Spinal cord (tissue), 9 donors: ENCODE measurements at regions not wholly inside any gene's neighbourhood (a gene's known extent, or its start where the extent isn't known, plus 50 kb on each side); places are given as distances from the start of the nearest gene placed in this dataset.

ENCODE experiments used
- DNase-seq, 6 donors: peaks; one replicate each; pipeline versions ENCODE4 v3.0.0 to v3.0.0-alpha.2; 2013 to 2015; ENCODE audit warnings: low spot score in 6 of 6, low read depth in 4 of 6
- H3K27ac ChIP-seq: one replicate; pipeline ENCODE4 v1.5.1; 2013; ENCODE audit warnings: low read depth, low read length, control low read depth
- H3K27me3 ChIP-seq: one replicate; pipeline ENCODE4 v1.6.1; 2013; ENCODE audit warnings: low read length; ENCODE audit not compliant: control insufficient read depth, insufficient read depth
- H3K36me3 ChIP-seq: one replicate; pipeline ENCODE4 v1.6.1; 2013; ENCODE audit warnings: low read length; ENCODE audit not compliant: control insufficient read depth, insufficient read depth
- H3K4me1 ChIP-seq: one replicate; pipeline ENCODE4 v1.6.1; 2013; ENCODE audit warnings: low read length; ENCODE audit not compliant: control insufficient read depth, insufficient read depth
- H3K4me3 ChIP-seq: one replicate; pipeline ENCODE4 v1.5.1; 2013; ENCODE audit warnings: low read depth, low read length, control low read depth
- H3K9me3 ChIP-seq: one replicate; pipeline ENCODE4 v1.6.1; 2013; ENCODE audit warnings: low read length; ENCODE audit not compliant: control insufficient read depth, insufficient read depth
- WGBS: methylation state at CpG from one replicate; pipeline ENCODE4 v1.1.5; 2013; ENCODE audit warnings: missing lambda C conversion rate; ENCODE audit not compliant: insufficient coverage; 5-methylcytosine and 5-hydroxymethylcytosine counted together
- donor health status: healthy.

GRCh38 chr7:110382736-110383135 lies 708.2 kb upstream of the LRRN3 start:
- no peak overlapping the region for H3K27ac ChIP-seq

GRCh38 chr7:110386006-110386405 lies 704.9 kb upstream of the LRRN3 start:
- Histone ChIP-seq H3K4me1 (no peaks in the 10 kb centered on the region), H3K27me3 (no peaks in the 10 kb centered on the region), H3K27ac (no peak overlapping the region), H3K9me3 (no peaks in the 10 kb centered on the region), H3K4me3 (no peak overlapping the region), H3K36me3 (no peaks in the 10 kb centered on the region)
- DNase-seq, result no peak

More at GRCh38 chr7:110382736-110383135, 708.2 kb upstream of the LRRN3 start:
- no peaks in the 10 kb centered on the region for H3K4me1 ChIP-seq
- 48% methylated on average over 4 of the region's 6 CpGs for WGBS
- H3K27me3 ChIP-seq, result no peaks in the 10 kb centered on the region
- no peaks in the 10 kb centered on the region for H3K36me3 ChIP-seq
- no peak for DNase-seq
- H3K9me3 ChIP-seq, result no peaks in the 10 kb centered on the region
- no peak overlapping the region for H3K4me3 ChIP-seq

- DNase-seq, result no peak
- Histone ChIP-seq H3K4me1 (no peaks in the 10 kb centered on the region), H3K27ac (no peak overlapping the region), H3K4me3 (no peak overlapping the region), H3K27me3 (no peaks in the 10 kb centered on the region), H3K9me3 (no peaks in the 10 kb centered on the region), H3K36me3 (no peaks in the 10 kb centered on the region)
- whole genome bisulfite sequencing, result no CpG with 5 or more reads among the region's 2 CpGs
Observed at GRCh38 chr7:110386913-110387312, 704.0 kb upstream of the LRRN3 start.

GRCh38 chr7:110387689-110388088 lies 703.2 kb upstream of the LRRN3 start:
- Histone ChIP-seq H3K27me3 (no peaks in the 10 kb centered on the region), H3K4me3 (no peak overlapping the region), H3K27ac (no peak overlapping the region), H3K4me1 (no peaks in the 10 kb centered on the region), H3K36me3 (no peaks in the 10 kb centered on the region), H3K9me3 (no peaks in the 10 kb centered on the region)
- WGBS, result 86% methylated on average over 1 of the region's 3 CpGs
- DNase-seq, result no peak

GRCh38 chr7:110388457-110388856 lies 702.5 kb upstream of the LRRN3 start:
- H3K4me1 ChIP-seq, result no peaks in the 10 kb centered on the region
- 33% methylated on average over 1 of the region's 1 CpG for WGBS
- peak in 2 of 6 donors; percentile 31 to 37 for DNase-seq
- no peak overlapping the region for H3K4me3 ChIP-seq
- H3K9me3 ChIP-seq, result no peaks in the 10 kb centered on the region
- no peaks in the 10 kb centered on the region for H3K36me3 ChIP-seq
- peak overlapping the region; percentile 16 for H3K27ac ChIP-seq
- no peaks in the 10 kb centered on the region for H3K27me3 ChIP-seq

GRCh38 chr7:110396021-110396420 lies 694.9 kb upstream of the LRRN3 start:
- Histone ChIP-seq H3K4me1 (no peaks in the 10 kb centered on the region), H3K4me3 (no peak overlapping the region), H3K36me3 (no peaks in the 10 kb centered on the region), H3K27me3 (no peaks in the 10 kb centered on the region), H3K9me3 (no peaks in the 10 kb centered on the region), H3K27ac (no peak overlapping the region)
- no peak for DNase-seq

GRCh38 chr7:110397927-110398660 lies 692.8 kb upstream of the LRRN3 start:
- Histone ChIP-seq H3K9me3 (no peaks in the 10 kb centered on the region), H3K4me1 (no peaks in the 10 kb centered on the region), H3K4me3 (no peak overlapping the region), H3K27ac (no peak overlapping the region), H3K27me3 (no peaks in the 10 kb centered on the region), H3K36me3 (no peaks in the 10 kb centered on the region)
- no peak for DNase-seq
- no CpG with 5 or more reads among the region's 6 CpGs for WGBS

GRCh38 chr7:110399421-110399820 lies 691.5 kb upstream of the LRRN3 start:
- Histone ChIP-seq H3K9me3 (no peaks in the 10 kb centered on the region), H3K27me3 (no peaks in the 10 kb centered on the region), H3K4me3 (no peak overlapping the region), H3K36me3 (no peaks in the 10 kb centered on the region), H3K27ac (no peak overlapping the region), H3K4me1 (no peaks in the 10 kb centered on the region)
- 71% methylated on average over 1 of the region's 2 CpGs for WGBS
- DNase-seq, result no peak

- no peaks in the 10 kb centered on the region for H3K27me3 ChIP-seq
- H3K9me3 ChIP-seq, result no peaks in the 10 kb centered on the region
- no peaks in the 10 kb centered on the region for H3K4me1 ChIP-seq
- WGBS, result no CpG with 5 or more reads among the region's 2 CpGs
- DNase-seq, result no peak
- no peaks in the 10 kb centered on the region for H3K36me3 ChIP-seq
- no peak overlapping the region for H3K27ac ChIP-seq
- no peak overlapping the region for H3K4me3 ChIP-seq
Observed at GRCh38 chr7:110400411-110400810, 690.5 kb upstream of the LRRN3 start.

- H3K4me1 ChIP-seq, result no peaks in the 10 kb centered on the region
- H3K36me3 ChIP-seq, result no peaks in the 10 kb centered on the region
- H3K27me3 ChIP-seq, result no peaks in the 10 kb centered on the region
- H3K27ac ChIP-seq, result no peak overlapping the region
- WGBS, result no CpG with 5 or more reads among the region's 3 CpGs
- H3K9me3 ChIP-seq, result peaks cover 4% of the 10 kb centered on the region
- no peak for DNase-seq
- H3K4me3 ChIP-seq, result no peak overlapping the region
Observed at GRCh38 chr7:110407242-110407641, 683.7 kb upstream of the LRRN3 start.
